ENCODE measurements at regions not wholly inside any gene's neighbourhood (a gene's known extent, or its start where the extent isn't known, plus 50 kb on each side); places are given as distances from the start of the nearest gene placed in this dataset.

DNA sequence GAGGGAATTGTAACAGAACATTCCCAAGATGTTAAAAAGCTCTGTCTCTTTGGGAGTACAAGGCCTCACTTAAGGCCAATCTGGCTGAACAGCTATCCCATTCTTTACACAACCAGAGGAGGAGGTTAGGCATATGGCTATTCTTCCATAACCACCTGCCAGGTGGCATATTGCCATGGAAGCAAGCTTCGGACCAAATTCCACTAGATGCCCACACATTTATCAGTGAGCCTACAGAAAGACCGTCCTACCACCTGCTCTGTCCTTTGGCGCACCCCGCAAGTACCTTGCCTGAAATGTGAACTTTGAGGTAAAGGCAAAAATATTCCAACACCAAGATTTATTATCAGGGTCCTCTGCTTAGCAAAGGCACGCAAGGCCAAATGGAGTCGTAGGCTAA, 519.9 kb upstream of the TNP1 start:
- H3K4me3 ChIP-seq (ENCODE audit: low read depth, low read length), result no peak overlapping the region
- H3K27ac ChIP-seq, result no peak overlapping the region
- H3K79me2 ChIP-seq, result peaks cover 2% of the 10 kb centered on the region
- H2AFZ ChIP-seq, result no peak overlapping the region
- H3K36me3 ChIP-seq (ENCODE audit: control insufficient read depth, insufficient read depth, low read length), result no peaks in the 10 kb centered on the region
- TF ChIP-seq, protein P1, sequence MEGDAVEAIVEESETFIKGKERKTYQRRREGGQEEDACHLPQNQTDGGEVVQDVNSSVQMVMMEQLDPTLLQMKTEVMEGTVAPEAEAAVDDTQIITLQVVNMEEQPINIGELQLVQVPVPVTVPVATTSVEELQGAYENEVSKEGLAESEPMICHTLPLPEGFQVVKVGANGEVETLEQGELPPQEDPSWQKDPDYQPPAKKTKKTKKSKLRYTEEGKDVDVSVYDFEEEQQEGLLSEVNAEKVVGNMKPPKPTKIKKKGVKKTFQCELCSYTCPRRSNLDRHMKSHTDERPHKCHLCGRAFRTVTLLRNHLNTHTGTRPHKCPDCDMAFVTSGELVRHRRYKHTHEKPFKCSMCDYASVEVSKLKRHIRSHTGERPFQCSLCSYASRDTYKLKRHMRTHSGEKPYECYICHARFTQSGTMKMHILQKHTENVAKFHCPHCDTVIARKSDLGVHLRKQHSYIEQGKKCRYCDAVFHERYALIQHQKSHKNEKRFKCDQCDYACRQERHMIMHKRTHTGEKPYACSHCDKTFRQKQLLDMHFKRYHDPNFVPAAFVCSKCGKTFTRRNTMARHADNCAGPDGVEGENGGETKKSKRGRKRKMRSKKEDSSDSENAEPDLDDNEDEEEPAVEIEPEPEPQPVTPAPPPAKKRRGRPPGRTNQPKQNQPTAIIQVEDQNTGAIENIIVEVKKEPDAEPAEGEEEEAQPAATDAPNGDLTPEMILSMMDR (IDR thresholded peaks at IDR 0.05), result no peak
- no peaks in the 10 kb centered on the region for H3K9me3 ChIP-seq (ENCODE audit: control insufficient read depth, low read length)
- no peaks in the 10 kb centered on the region for H3K4me1 ChIP-seq
- H3K9ac ChIP-seq, result no peak overlapping the region
- H3K4me2 ChIP-seq (ENCODE audit: low read length), result no peak overlapping the region
- H3K27me3 ChIP-seq (ENCODE audit: control insufficient read depth, insufficient read depth, low read length), result no peaks in the 10 kb centered on the region

- Histone ChIP-seq H3K79me2 (no peaks in the 10 kb centered on the region), H2AFZ (no peak overlapping the region), H3K4me1 (no peaks in the 10 kb centered on the region), H3K27ac (no peak overlapping the region), H3K9me3 (ENCODE audit: control insufficient read depth, low read length) (no peaks in the 10 kb centered on the region), H3K4me2 (ENCODE audit: low read length) (no peak overlapping the region), H3K36me3 (ENCODE audit: control insufficient read depth, insufficient read depth, low read length) (no peaks in the 10 kb centered on the region), H3K4me3 (ENCODE audit: low read depth, low read length) (no peak overlapping the region), H3K27me3 (ENCODE audit: control insufficient read depth, insufficient read depth, low read length) (no peaks in the 10 kb centered on the region), H3K9ac (no peak overlapping the region)
- TF ChIP-seq, protein P1 (IDR thresholded peaks at IDR 0.05), result no peak
Measured at GRCh38 chr2:217372794-217373193, 512.9 kb upstream of the TNP1 start.

GRCh38 chr2:217371781-217372213, 511.9 kb upstream of the TNP1 start:
- no peak overlapping the region for H3K4me3 ChIP-seq (ENCODE audit: low read depth, low read length)
- no peaks in the 10 kb centered on the region for H3K9me3 ChIP-seq (ENCODE audit: control insufficient read depth, low read length)
- no peak overlapping the region for H3K4me2 ChIP-seq (ENCODE audit: low read length)
- no peaks in the 10 kb centered on the region for H3K79me2 ChIP-seq
- H3K27me3 ChIP-seq (ENCODE audit: control insufficient read depth, insufficient read depth, low read length), result no peaks in the 10 kb centered on the region
- TF ChIP-seq, protein P1 (IDR thresholded peaks at IDR 0.05), result no peak
- no peak overlapping the region for H2AFZ ChIP-seq
- no peak overlapping the region for H3K9ac ChIP-seq
- no peaks in the 10 kb centered on the region for H3K4me1 ChIP-seq
- H3K36me3 ChIP-seq (ENCODE audit: control insufficient read depth, insufficient read depth, low read length), result no peaks in the 10 kb centered on the region
- H3K27ac ChIP-seq, result no peak overlapping the region

GRCh38 chr2:217370391-217370790, 510.5 kb upstream of the TNP1 start:
- Histone ChIP-seq H3K4me2 (ENCODE audit: low read length) (no peak overlapping the region), H2AFZ (no peak overlapping the region), H3K4me3 (ENCODE audit: low read depth, low read length) (no peak overlapping the region), H3K79me2 (no peaks in the 10 kb centered on the region), H3K9me3 (ENCODE audit: control insufficient read depth, low read length) (no peaks in the 10 kb centered on the region), H3K36me3 (ENCODE audit: control insufficient read depth, insufficient read depth, low read length) (no peaks in the 10 kb centered on the region), H3K9ac (no peak overlapping the region), H3K4me1 (no peaks in the 10 kb centered on the region), H3K27ac (no peak overlapping the region), H3K27me3 (ENCODE audit: control insufficient read depth, insufficient read depth, low read length) (no peaks in the 10 kb centered on the region)
- TF ChIP-seq, protein P1 (IDR thresholded peaks at IDR 0.05), result no peak

- no peaks in the 10 kb centered on the region for H3K27me3 ChIP-seq (ENCODE audit: control insufficient read depth, insufficient read depth, low read length)
- H3K4me3 ChIP-seq (ENCODE audit: low read depth, low read length), result no peak overlapping the region
- TF ChIP-seq, protein P1 (IDR thresholded peaks at IDR 0.05), result no peak
- no peaks in the 10 kb centered on the region for H3K4me1 ChIP-seq
- H3K27ac ChIP-seq, result no peak overlapping the region
- no peaks in the 10 kb centered on the region for H3K79me2 ChIP-seq
- no peaks in the 10 kb centered on the region for H3K9me3 ChIP-seq (ENCODE audit: control insufficient read depth, low read length)
- no peak overlapping the region for H2AFZ ChIP-seq
- H3K9ac ChIP-seq, result no peak overlapping the region
- H3K36me3 ChIP-seq (ENCODE audit: control insufficient read depth, insufficient read depth, low read length), result no peaks in the 10 kb centered on the region
- H3K4me2 ChIP-seq (ENCODE audit: low read length), result no peak overlapping the region
Measured at GRCh38 chr2:217367464-217367863, 507.6 kb upstream of the TNP1 start.
